ENCODE measurements at regions not wholly inside any gene's neighbourhood (a gene's known extent, or its start where the extent isn't known, plus 50 kb on each side); places are given as distances from the start of the nearest gene placed in this dataset.

GRCh38 chr13:29664591-29664990, 69.1 kb upstream of the SLC7A1 start:
- no peak for DNase-seq (ENCODE audit: low spot score)

GRCh38 chr13:29654843-29655547, 59.5 kb upstream of the SLC7A1 start:
- DNase-seq (ENCODE audit: low spot score), result no peak

DNA sequence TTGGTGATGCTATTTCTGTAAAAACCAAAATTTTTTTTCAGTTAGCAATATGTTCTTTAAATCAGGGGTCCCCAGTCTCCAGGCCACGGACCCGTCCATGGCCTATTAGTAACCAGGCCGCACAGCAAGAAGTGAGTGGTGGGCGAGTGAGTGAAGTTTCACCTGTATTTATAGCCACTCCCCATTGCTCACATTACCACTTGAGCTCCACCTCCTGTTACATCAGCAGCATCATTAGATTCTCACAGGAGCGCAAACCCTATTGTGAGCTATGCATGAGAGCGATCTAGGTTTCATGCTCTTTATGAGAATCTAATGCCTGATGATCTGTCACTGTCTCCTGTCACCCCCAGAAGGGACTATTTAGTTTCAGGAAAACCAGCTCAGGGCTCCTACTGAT, 58.9 kb upstream of the SLC7A1 start:
- no peak for DNase-seq (ENCODE audit: low spot score)

DNA sequence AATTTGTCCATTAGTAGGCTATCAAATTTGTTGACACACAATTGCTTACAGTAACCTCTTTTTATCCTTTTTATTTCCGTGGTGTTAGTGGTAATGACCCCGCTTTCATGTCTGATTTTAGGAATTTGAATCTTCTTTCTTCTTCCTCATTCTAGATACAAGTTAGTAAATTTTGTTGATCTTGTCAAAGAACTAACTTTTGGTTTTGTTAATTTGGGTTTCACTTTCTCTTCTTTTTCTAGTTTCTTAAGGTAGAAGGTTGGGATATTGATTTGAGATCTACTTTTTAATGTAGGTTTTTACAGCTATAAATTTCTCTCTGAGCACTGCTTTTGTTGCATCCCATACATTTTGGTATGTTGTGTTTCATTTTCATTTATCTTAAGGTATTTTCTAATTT, 53.3 kb upstream of the SLC7A1 start:
- DNase-seq (ENCODE audit: low spot score), result no peak

All from COLO829 (cell line).